ENCODE measurements at regions not wholly inside any gene's neighbourhood (a gene's known extent, or its start where the extent isn't known, plus 50 kb on each side); places are given as distances from the start of the nearest gene placed in this dataset.

- TF ChIP-seq USF1 (IDR thresholded peaks at IDR 0.05), result no peak
- TF ChIP-seq FOXM1 (IDR thresholded peaks at IDR 0.05; ENCODE audit: borderline replicate concordance, low read depth), result no peak
- no peak for TF ChIP-seq TCF12 (IDR thresholded peaks at IDR 0.05; ENCODE audit: low read depth)
- TF ChIP-seq CREB1 (IDR thresholded peaks at IDR 0.05; ENCODE audit: low read depth), result no peak
- TF ChIP-seq EP300 (IDR thresholded peaks at IDR 0.05; ENCODE audit: borderline replicate concordance), result no peak
- TF ChIP-seq NFIC (IDR thresholded peaks at IDR 0.05), result no peak
- no peak for TF ChIP-seq RAD21 (IDR thresholded peaks at IDR 0.05; ENCODE audit: low read depth)
- TF ChIP-seq CEBPB (IDR thresholded peaks at IDR 0.05), result no peak
- TF ChIP-seq REST (IDR thresholded peaks at IDR 0.05; ENCODE audit: low read depth), result no peak
- no peak for TF ChIP-seq EGR1 (IDR thresholded peaks at IDR 0.05)
- TF ChIP-seq YY1 (IDR thresholded peaks at IDR 0.05; ENCODE audit: low read depth), result no peak
- TF ChIP-seq TEAD4 (IDR thresholded peaks at IDR 0.05), result no peak
- no peak for TF ChIP-seq TAF1 (IDR thresholded peaks at IDR 0.05; ENCODE audit: low read depth)
- no peak for TF ChIP-seq MAX (IDR thresholded peaks at IDR 0.05)
- TF ChIP-seq ZBTB7A (IDR thresholded peaks at IDR 0.05; ENCODE audit: low read depth), result no peak
These were observed 156.4 kb upstream of the GATB start for GRCh38 chr4:151917145-151917734.

- TF ChIP-seq REST (IDR thresholded peaks at IDR 0.05; ENCODE audit: low read depth) (no peak), MAX (IDR thresholded peaks at IDR 0.05) (no peak), ZBTB7A (IDR thresholded peaks at IDR 0.05; ENCODE audit: low read depth) (no peak), TCF12 (IDR thresholded peaks at IDR 0.05; ENCODE audit: low read depth) (no peak), FOXM1 (IDR thresholded peaks at IDR 0.05; ENCODE audit: borderline replicate concordance, low read depth) (no peak), YY1 (IDR thresholded peaks at IDR 0.05; ENCODE audit: low read depth) (no peak), TAF1 (IDR thresholded peaks at IDR 0.05; ENCODE audit: low read depth) (no peak), TEAD4 (IDR thresholded peaks at IDR 0.05) (no peak), EP300 (IDR thresholded peaks at IDR 0.05; ENCODE audit: borderline replicate concordance) (no peak), CEBPB (IDR thresholded peaks at IDR 0.05) (no peak), EGR1 (IDR thresholded peaks at IDR 0.05) (no peak), CREB1 (IDR thresholded peaks at IDR 0.05; ENCODE audit: low read depth) (no peak), USF1 (IDR thresholded peaks at IDR 0.05) (no peak), NFIC (IDR thresholded peaks at IDR 0.05) (no peak), RAD21 (IDR thresholded peaks at IDR 0.05; ENCODE audit: low read depth) (no peak)
These were observed 151.8 kb upstream of the GATB start for GRCh38 chr4:151912632-151913031.

- TF ChIP-seq REST (IDR thresholded peaks at IDR 0.05; ENCODE audit: low read depth) (no peak), USF1 (IDR thresholded peaks at IDR 0.05) (no peak), YY1 (IDR thresholded peaks at IDR 0.05; ENCODE audit: low read depth) (no peak), NFIC (IDR thresholded peaks at IDR 0.05) (no peak), CREB1 (IDR thresholded peaks at IDR 0.05; ENCODE audit: low read depth) (no peak), EGR1 (IDR thresholded peaks at IDR 0.05) (no peak), RAD21 (IDR thresholded peaks at IDR 0.05; ENCODE audit: low read depth) (no peak), EP300 (IDR thresholded peaks at IDR 0.05; ENCODE audit: borderline replicate concordance) (no peak), TCF12 (IDR thresholded peaks at IDR 0.05; ENCODE audit: low read depth) (no peak), MAX (IDR thresholded peaks at IDR 0.05) (no peak), FOXM1 (IDR thresholded peaks at IDR 0.05; ENCODE audit: borderline replicate concordance, low read depth) (no peak), TAF1 (IDR thresholded peaks at IDR 0.05; ENCODE audit: low read depth) (no peak), TEAD4 (IDR thresholded peaks at IDR 0.05) (no peak), ZBTB7A (IDR thresholded peaks at IDR 0.05; ENCODE audit: low read depth) (no peak), CEBPB (IDR thresholded peaks at IDR 0.05) (no peak)
These were observed 151.2 kb upstream of the GATB start for GRCh38 chr4:151911970-151912369.
